Nephron progenitor cell (in vitro differentiated cells): ENCODE measurements at regions not wholly inside any gene's neighbourhood (a gene's known extent, or its start where the extent isn't known, plus 50 kb on each side); places are given as distances from the start of the nearest gene placed in this dataset.

ENCODE experiments used
- DNase-seq: peaks from one replicate; pipeline ENCODE4 v3.0.0; 2021
- H3K27ac Mint-ChIP-seq: 2 replicates; pipeline ENCODE4 v1.8.0; 2021; ENCODE audit warnings: mild to moderate bottlenecking, moderate library complexity, mixed read lengths
- H3K27me3 Mint-ChIP-seq: 2 replicates; pipeline ENCODE4 v1.8.0; 2021; ENCODE audit warnings: mild to moderate bottlenecking, low read depth, mixed read lengths; ENCODE audit not compliant: poor library complexity
- H3K36me3 Mint-ChIP-seq: 2 replicates; pipeline ENCODE4 v1.8.0; 2021; ENCODE audit warnings: low read depth, mixed read lengths
- H3K4me1 Mint-ChIP-seq: 2 replicates; pipeline ENCODE4 v1.8.0; 2021; ENCODE audit warnings: mixed read lengths
- H3K4me3 Mint-ChIP-seq: 2 replicates; pipeline ENCODE4 v1.8.0; 2021; ENCODE audit warnings: mild to moderate bottlenecking, moderate library complexity, mixed read lengths
- H3K9me3 Mint-ChIP-seq: 2 replicates; pipeline ENCODE4 v1.8.0; 2021; ENCODE audit warnings: mild to moderate bottlenecking, moderate library complexity, mixed read lengths
- TF ChIP-seq, protein P1 (sequence below): fragments of 200-600 bp; sonication (generic); IDR thresholded peaks from 2 replicates; pipeline ENCODE4 v1.5.0; 2021; ENCODE audit warnings: antibody characterized with exemption

GRCh38 chr2:23073056-23073455 is 311.9 kb upstream of the KLHL29 start:
- Mint-ChIP-seq H3K9me3 (no peaks in the 10 kb centered on the region), H3K4me3 (no peak overlapping the region), H3K36me3 (no peaks in the 10 kb centered on the region), H3K4me1 (no peaks in the 10 kb centered on the region), H3K27me3 (peaks cover 19% of the 10 kb centered on the region), H3K27ac (no peak overlapping the region)
- TF ChIP-seq, protein P1, sequence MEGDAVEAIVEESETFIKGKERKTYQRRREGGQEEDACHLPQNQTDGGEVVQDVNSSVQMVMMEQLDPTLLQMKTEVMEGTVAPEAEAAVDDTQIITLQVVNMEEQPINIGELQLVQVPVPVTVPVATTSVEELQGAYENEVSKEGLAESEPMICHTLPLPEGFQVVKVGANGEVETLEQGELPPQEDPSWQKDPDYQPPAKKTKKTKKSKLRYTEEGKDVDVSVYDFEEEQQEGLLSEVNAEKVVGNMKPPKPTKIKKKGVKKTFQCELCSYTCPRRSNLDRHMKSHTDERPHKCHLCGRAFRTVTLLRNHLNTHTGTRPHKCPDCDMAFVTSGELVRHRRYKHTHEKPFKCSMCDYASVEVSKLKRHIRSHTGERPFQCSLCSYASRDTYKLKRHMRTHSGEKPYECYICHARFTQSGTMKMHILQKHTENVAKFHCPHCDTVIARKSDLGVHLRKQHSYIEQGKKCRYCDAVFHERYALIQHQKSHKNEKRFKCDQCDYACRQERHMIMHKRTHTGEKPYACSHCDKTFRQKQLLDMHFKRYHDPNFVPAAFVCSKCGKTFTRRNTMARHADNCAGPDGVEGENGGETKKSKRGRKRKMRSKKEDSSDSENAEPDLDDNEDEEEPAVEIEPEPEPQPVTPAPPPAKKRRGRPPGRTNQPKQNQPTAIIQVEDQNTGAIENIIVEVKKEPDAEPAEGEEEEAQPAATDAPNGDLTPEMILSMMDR, result no peak
- no peak for DNase-seq

GRCh38 chr2:23073671-23074070 is 311.3 kb upstream of the KLHL29 start:
- H3K4me3 Mint-ChIP-seq, result no peak overlapping the region
- H3K4me1 Mint-ChIP-seq, result no peaks in the 10 kb centered on the region
- TF ChIP-seq, protein P1, result no peak
- no peaks in the 10 kb centered on the region for H3K9me3 Mint-ChIP-seq
- peaks cover 19% of the 10 kb centered on the region for H3K27me3 Mint-ChIP-seq
- H3K27ac Mint-ChIP-seq, result no peak overlapping the region
- no peaks in the 10 kb centered on the region for H3K36me3 Mint-ChIP-seq
- DNase-seq, result no peak

GRCh38 chr2:23077596-23077995 is 307.4 kb upstream of the KLHL29 start:
- peaks cover 12% of the 10 kb centered on the region for H3K27me3 Mint-ChIP-seq
- H3K36me3 Mint-ChIP-seq, result no peaks in the 10 kb centered on the region
- DNase-seq, result no peak
- peaks cover 4% of the 10 kb centered on the region for H3K9me3 Mint-ChIP-seq
- H3K4me1 Mint-ChIP-seq, result no peaks in the 10 kb centered on the region
- TF ChIP-seq, protein P1, result no peak
- no peak overlapping the region for H3K27ac Mint-ChIP-seq
- no peak overlapping the region for H3K4me3 Mint-ChIP-seq

DNA sequence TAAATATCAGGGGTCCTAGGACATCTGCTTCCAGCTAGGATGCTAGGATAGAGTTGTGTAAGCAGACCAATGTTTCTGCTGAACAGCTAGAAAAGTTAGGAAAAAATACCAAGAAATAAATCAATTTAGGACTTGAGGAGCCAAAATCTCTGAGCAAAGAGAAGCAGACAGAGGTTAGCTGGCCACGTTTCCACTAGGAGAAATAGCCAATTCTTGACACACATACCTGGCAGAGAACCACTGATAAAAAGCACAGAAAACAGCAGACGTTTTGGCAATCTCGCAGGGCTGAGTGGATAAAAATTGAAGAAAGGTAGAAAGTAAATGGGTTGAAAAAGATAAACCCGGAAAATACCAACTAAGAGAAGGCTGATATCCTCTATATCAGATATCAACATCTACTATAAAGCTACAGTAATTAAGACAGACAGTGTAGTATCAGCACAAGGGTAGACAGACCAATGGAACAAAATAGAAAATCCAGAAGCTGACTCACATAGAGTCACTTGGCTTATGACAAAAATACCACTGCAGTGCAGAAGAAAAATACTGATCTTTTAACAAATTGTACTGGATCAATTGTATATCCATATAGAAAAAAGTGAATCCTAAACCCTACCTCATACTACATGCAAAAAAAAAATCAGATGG is 306.1 kb upstream of the KLHL29 start:
- Mint-ChIP-seq H3K9me3 (peaks cover 4% of the 10 kb centered on the region), H3K27ac (no peak overlapping the region), H3K27me3 (peaks cover 12% of the 10 kb centered on the region), H3K4me1 (no peaks in the 10 kb centered on the region), H3K4me3 (no peak overlapping the region), H3K36me3 (no peaks in the 10 kb centered on the region)
- no peak for DNase-seq
- TF ChIP-seq, protein P1, result no peak

GRCh38 chr2:23083966-23084365 is 301.0 kb upstream of the KLHL29 start:
- Mint-ChIP-seq H3K4me1 (peaks cover 5% of the 10 kb centered on the region), H3K9me3 (peaks cover 5% of the 10 kb centered on the region), H3K36me3 (no peaks in the 10 kb centered on the region), H3K27me3 (peaks cover 5% of the 10 kb centered on the region), H3K27ac (no peak overlapping the region), H3K4me3 (no peak overlapping the region)
- no peak for DNase-seq
- TF ChIP-seq, protein P1, result no peak

- H3K9me3 Mint-ChIP-seq, result peaks cover 11% of the 10 kb centered on the region
- TF ChIP-seq, protein P1, result no peak
Observed at GRCh38 chr2:23091019-23091418, 294.0 kb upstream of the KLHL29 start.

More at GRCh38 chr2:23091019-23091418, 294.0 kb upstream of the KLHL29 start:
- Mint-ChIP-seq H3K27me3 (peaks cover 15% of the 10 kb centered on the region), H3K4me1 (no peaks in the 10 kb centered on the region), H3K36me3 (no peaks in the 10 kb centered on the region), H3K4me3 (no peak overlapping the region), H3K27ac (no peak overlapping the region)
- DNase-seq, result no peak
